ENCODE measurements at regions not wholly inside any gene's neighbourhood (a gene's known extent, or its start where the extent isn't known, plus 50 kb on each side); places are given as distances from the start of the nearest gene placed in this dataset.
"Not testable (repeated sequence)": the region's sequence is repeated elsewhere in the genome, so short reads cannot be mapped to it uniquely, and the experiment has no call there.

GRCh38 chr9:94402795-94403194, 74.4 kb upstream of the NUTM2F start:
- no CpG with 5 or more reads among the region's 1 CpG for WGBS (ENCODE audit: insufficient coverage)
- ATAC-seq (replicated peaks in 1 of 4); H3K9me3 ChIP-seq; DNase-seq; H3K9me3 Mint-ChIP-seq; H3K27me3 ChIP-seq (replicated peaks in 1 of 2; ENCODE audit: control insufficient read depth in 2 of 2, extremely low read depth in 1 of 2, insufficient read depth in 2 of 2, low read length in 1 of 2); CTCF ChIA-PET; H3K4me3 ChIP-seq (ENCODE audit: control insufficient read depth in 1 of 2, extremely low read depth in 1 of 2, low read length in 1 of 2); H3K27ac ChIP-seq (ENCODE audit: low read length); POLR2A ChIA-PET; H3K4me1 ChIP-seq (ENCODE audit: control insufficient read depth in 1 of 2, extremely low read depth in 1 of 2, insufficient read depth in 2 of 2, low read length in 2 of 2); H3K36me3 ChIP-seq (ENCODE audit: control insufficient read depth in 2 of 2, extremely low read depth in 1 of 2, insufficient read depth in 1 of 2, low read length in 1 of 2); H3K36me3 Mint-ChIP-seq; H3K4me3 Mint-ChIP-seq; H3K27me3 Mint-ChIP-seq: not testable (repeated sequence)
- Mint-ChIP-seq H3K4me1 (peaks cover 13 to 20% (median 14%) of the 10 kb centered on the region in 3 donors), H3K27ac (peak overlapping the region in 1 of 2 donors; percentile 15)

DNA sequence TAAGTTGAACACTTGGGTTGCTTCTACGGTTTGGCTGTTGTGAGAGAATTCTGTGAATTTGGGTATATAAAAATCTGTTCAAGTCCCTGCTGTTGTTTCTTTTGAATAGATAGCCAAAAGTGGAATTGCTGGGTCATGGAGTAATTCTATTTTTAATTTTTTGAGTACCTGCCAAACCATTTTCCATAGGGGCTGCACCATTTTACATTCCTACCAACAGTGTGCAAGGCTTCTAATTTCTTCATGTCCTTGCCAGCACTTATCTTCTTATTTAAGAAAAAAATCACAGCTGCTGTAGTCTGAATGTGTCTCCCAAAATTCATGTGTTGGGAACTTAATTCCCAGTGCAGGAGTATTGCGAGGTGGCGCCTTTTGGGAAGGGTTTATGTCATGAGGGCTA, 75.1 kb upstream of the NUTM2F start:
- CTCF ChIA-PET; H3K4me1 ChIP-seq (ENCODE audit: control insufficient read depth in 1 of 2, extremely low read depth in 1 of 2, insufficient read depth in 2 of 2, low read length in 2 of 2); ATAC-seq (replicated peaks in 1 of 4); H3K4me3 Mint-ChIP-seq; H3K27ac Mint-ChIP-seq; POLR2A ChIA-PET; H3K27ac ChIP-seq (ENCODE audit: low read length); H3K4me3 ChIP-seq (ENCODE audit: control insufficient read depth in 1 of 2, extremely low read depth in 1 of 2, low read length in 1 of 2); H3K9me3 ChIP-seq; H3K9me3 Mint-ChIP-seq; H3K36me3 ChIP-seq (ENCODE audit: control insufficient read depth in 2 of 2, extremely low read depth in 1 of 2, insufficient read depth in 1 of 2, low read length in 1 of 2); H3K27me3 Mint-ChIP-seq; DNase-seq; H3K27me3 ChIP-seq (replicated peaks in 1 of 2; ENCODE audit: control insufficient read depth in 2 of 2, extremely low read depth in 1 of 2, insufficient read depth in 2 of 2, low read length in 1 of 2); H3K36me3 Mint-ChIP-seq: not testable (repeated sequence)
- H3K4me1 Mint-ChIP-seq, result peaks cover 16 to 19% (median 18%) of the 10 kb centered on the region in 3 donors
- WGBS (ENCODE audit: insufficient coverage), result no CpG with 5 or more reads among the region's 3 CpGs

DNA sequence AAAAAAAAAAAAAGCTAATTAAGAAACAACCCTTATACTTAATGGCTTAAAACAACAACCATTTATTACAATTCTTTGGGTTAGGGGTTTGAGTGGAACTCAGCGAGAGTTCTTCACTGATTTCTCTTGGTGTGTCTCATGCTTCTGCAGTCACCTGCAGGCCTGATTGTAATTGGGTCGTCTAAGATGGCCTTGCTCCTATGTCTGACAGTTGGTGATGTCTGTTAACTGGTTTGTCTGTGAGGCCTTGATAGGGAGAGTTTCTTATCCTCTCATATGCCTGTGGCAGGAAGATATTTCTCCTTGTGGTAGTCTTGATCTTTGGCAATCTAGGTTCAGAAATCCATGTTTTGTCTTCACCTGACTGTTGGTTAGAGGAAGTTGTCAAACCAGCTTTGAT, 85.2 kb upstream of the NUTM2F start:
- peaks cover 19 to 29% (median 29%) of the 10 kb centered on the region in 3 donors for H3K4me1 Mint-ChIP-seq
- CTCF ChIA-PET; POLR2A ChIA-PET; H3K4me3 ChIP-seq (ENCODE audit: control insufficient read depth in 1 of 2, extremely low read depth in 1 of 2, low read length in 1 of 2); H3K4me1 ChIP-seq (ENCODE audit: control insufficient read depth in 1 of 2, extremely low read depth in 1 of 2, insufficient read depth in 2 of 2, low read length in 2 of 2); DNase-seq; H3K27me3 Mint-ChIP-seq; ATAC-seq (replicated peaks in 1 of 4); H3K36me3 Mint-ChIP-seq; H3K9me3 ChIP-seq; H3K27me3 ChIP-seq (replicated peaks in 1 of 2; ENCODE audit: control insufficient read depth in 2 of 2, extremely low read depth in 1 of 2, insufficient read depth in 2 of 2, low read length in 1 of 2); H3K4me3 Mint-ChIP-seq; H3K9me3 Mint-ChIP-seq; H3K36me3 ChIP-seq (ENCODE audit: control insufficient read depth in 2 of 2, extremely low read depth in 1 of 2, insufficient read depth in 1 of 2, low read length in 1 of 2); H3K27ac Mint-ChIP-seq; H3K27ac ChIP-seq (ENCODE audit: low read length): not testable (repeated sequence)
- WGBS (ENCODE audit: insufficient coverage), result no CpG with 5 or more reads among the region's 2 CpGs

- peaks cover 13 to 26% (median 23%) of the 10 kb centered on the region in 3 donors for H3K4me1 Mint-ChIP-seq
- POLR2A ChIA-PET; H3K9me3 ChIP-seq; DNase-seq; H3K27me3 ChIP-seq (replicated peaks in 1 of 2; ENCODE audit: control insufficient read depth in 2 of 2, extremely low read depth in 1 of 2, insufficient read depth in 2 of 2, low read length in 1 of 2); H3K36me3 Mint-ChIP-seq; H3K36me3 ChIP-seq (ENCODE audit: control insufficient read depth in 2 of 2, extremely low read depth in 1 of 2, insufficient read depth in 1 of 2, low read length in 1 of 2); H3K27ac ChIP-seq (ENCODE audit: low read length); H3K4me1 ChIP-seq (ENCODE audit: control insufficient read depth in 1 of 2, extremely low read depth in 1 of 2, insufficient read depth in 2 of 2, low read length in 2 of 2); H3K9me3 Mint-ChIP-seq; H3K4me3 ChIP-seq (ENCODE audit: control insufficient read depth in 1 of 2, extremely low read depth in 1 of 2, low read length in 1 of 2); H3K4me3 Mint-ChIP-seq; ATAC-seq (replicated peaks in 1 of 4); H3K27me3 Mint-ChIP-seq: not testable (repeated sequence)
- H3K27ac Mint-ChIP-seq, result peak overlapping the region in 1 of 2 donors; percentile 53
- CTCF ChIA-PET, result interaction anchor here in 1 of 2 donors (0.6 kb wide), 1 partner anchor 1762 kb away, joined by 3 read pairs; no protein-coding TSS in a partner anchor
- WGBS (ENCODE audit: insufficient coverage), result no CpG with 5 or more reads among the region's 5 CpGs
Measured at GRCh38 chr9:94415111-94415510, 86.7 kb upstream of the NUTM2F start.

- H3K27ac Mint-ChIP-seq; CTCF ChIA-PET; DNase-seq; ATAC-seq (replicated peaks in 1 of 4); H3K27me3 Mint-ChIP-seq; H3K9me3 ChIP-seq; H3K4me3 Mint-ChIP-seq; H3K27ac ChIP-seq (ENCODE audit: low read length); H3K4me1 Mint-ChIP-seq; H3K4me1 ChIP-seq (ENCODE audit: control insufficient read depth in 1 of 2, extremely low read depth in 1 of 2, insufficient read depth in 2 of 2, low read length in 2 of 2); H3K36me3 Mint-ChIP-seq; H3K27me3 ChIP-seq (replicated peaks in 1 of 2; ENCODE audit: control insufficient read depth in 2 of 2, extremely low read depth in 1 of 2, insufficient read depth in 2 of 2, low read length in 1 of 2); H3K36me3 ChIP-seq (ENCODE audit: control insufficient read depth in 2 of 2, extremely low read depth in 1 of 2, insufficient read depth in 1 of 2, low read length in 1 of 2); H3K9me3 Mint-ChIP-seq; POLR2A ChIA-PET; H3K4me3 ChIP-seq (ENCODE audit: control insufficient read depth in 1 of 2, extremely low read depth in 1 of 2, low read length in 1 of 2): not testable (repeated sequence)
- no CpG with 5 or more reads among the region's 5 CpGs for WGBS (ENCODE audit: insufficient coverage)
Measured at GRCh38 chr9:94420098-94420497, 91.7 kb upstream of the NUTM2F start.

DNA sequence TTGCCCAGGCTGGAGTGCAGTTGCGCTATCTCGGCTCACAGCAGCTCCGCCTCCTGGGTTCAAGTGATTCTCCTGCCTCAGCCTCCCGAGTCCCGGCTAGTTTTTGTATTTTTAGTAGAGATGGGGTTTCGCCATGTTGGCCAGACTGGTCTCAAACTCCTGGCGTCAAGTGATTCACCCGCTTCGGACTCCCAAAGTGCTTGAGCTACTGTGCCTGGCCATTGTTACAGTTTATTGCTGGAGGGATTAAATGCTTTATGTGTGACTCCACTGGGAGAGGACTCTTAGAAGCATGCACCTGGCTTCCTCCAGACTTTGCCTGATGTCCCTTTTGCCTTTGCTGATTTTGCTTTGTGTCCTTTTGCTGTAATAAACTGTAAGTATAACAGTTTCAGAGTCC, 93.5 kb upstream of the NUTM2F start:
- H3K9me3 ChIP-seq; POLR2A ChIA-PET; H3K27me3 Mint-ChIP-seq; H3K36me3 Mint-ChIP-seq; ATAC-seq (replicated peaks in 1 of 4); H3K36me3 ChIP-seq (ENCODE audit: control insufficient read depth in 2 of 2, extremely low read depth in 1 of 2, insufficient read depth in 1 of 2, low read length in 1 of 2); DNase-seq; H3K9me3 Mint-ChIP-seq; H3K27me3 ChIP-seq (replicated peaks in 1 of 2; ENCODE audit: control insufficient read depth in 2 of 2, extremely low read depth in 1 of 2, insufficient read depth in 2 of 2, low read length in 1 of 2); H3K4me3 Mint-ChIP-seq; H3K4me1 ChIP-seq (ENCODE audit: control insufficient read depth in 1 of 2, extremely low read depth in 1 of 2, insufficient read depth in 2 of 2, low read length in 2 of 2); H3K4me3 ChIP-seq (ENCODE audit: control insufficient read depth in 1 of 2, extremely low read depth in 1 of 2, low read length in 1 of 2); H3K27ac ChIP-seq (ENCODE audit: low read length); H3K4me1 Mint-ChIP-seq; H3K27ac Mint-ChIP-seq; CTCF ChIA-PET: not testable (repeated sequence)
- WGBS (ENCODE audit: insufficient coverage), result no CpG with 5 or more reads among the region's 9 CpGs

DNA sequence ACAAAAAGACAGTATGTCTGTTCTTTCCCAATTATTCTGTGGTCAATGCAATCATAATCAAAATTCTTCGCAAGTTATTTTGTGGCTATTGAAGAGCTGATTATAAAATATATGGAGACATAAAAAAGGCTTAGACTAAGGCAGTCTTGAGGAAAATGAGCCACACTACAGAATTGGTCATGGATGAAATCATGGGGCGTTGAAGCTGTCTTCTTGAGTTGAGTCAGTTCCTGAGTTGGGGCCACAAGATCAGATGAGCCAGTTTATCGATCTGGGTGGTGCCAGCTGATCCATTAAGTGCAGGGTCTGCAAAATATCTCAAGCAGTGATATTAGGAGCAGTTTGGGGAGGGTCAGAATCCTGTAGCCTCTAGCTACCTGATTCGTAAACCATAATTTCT, 96.9 kb upstream of the NUTM2F start:
- ATAC-seq (replicated peaks in 1 of 4); H3K4me3 ChIP-seq (ENCODE audit: control insufficient read depth in 1 of 2, extremely low read depth in 1 of 2, low read length in 1 of 2); H3K4me3 Mint-ChIP-seq; CTCF ChIA-PET; H3K9me3 ChIP-seq; H3K27ac ChIP-seq (ENCODE audit: low read length); H3K36me3 ChIP-seq (ENCODE audit: control insufficient read depth in 2 of 2, extremely low read depth in 1 of 2, insufficient read depth in 1 of 2, low read length in 1 of 2); H3K27me3 ChIP-seq (replicated peaks in 1 of 2; ENCODE audit: control insufficient read depth in 2 of 2, extremely low read depth in 1 of 2, insufficient read depth in 2 of 2, low read length in 1 of 2); H3K4me1 ChIP-seq (ENCODE audit: control insufficient read depth in 1 of 2, extremely low read depth in 1 of 2, insufficient read depth in 2 of 2, low read length in 2 of 2); H3K27me3 Mint-ChIP-seq; POLR2A ChIA-PET; H3K27ac Mint-ChIP-seq; H3K4me1 Mint-ChIP-seq; H3K36me3 Mint-ChIP-seq; DNase-seq; H3K9me3 Mint-ChIP-seq: not testable (repeated sequence)
- WGBS (ENCODE audit: insufficient coverage), result no CpG with 5 or more reads among the region's 4 CpGs
